Cardiac muscle cell (in vitro differentiated cells and primary cell): ENCODE measurements at regions not wholly inside any gene's neighbourhood (a gene's known extent, or its start where the extent isn't known, plus 50 kb on each side); places are given as distances from the start of the nearest gene placed in this dataset.
"Not testable (repeated sequence)": the region's sequence is repeated elsewhere in the genome, so short reads cannot be mapped to it uniquely, and the experiment has no call there.

Experiments used
- DNase-seq, 2 donors: peaks; one replicate each; pipeline versions ENCODE4 v3.0.0 to v3.0.0-alpha.2; 2010 to 2017; ENCODE audit warnings: low read depth in 1 of 2, low spot score in 1 of 2
- H3K27ac ChIP-seq: fragments of 200-600 bp; sonication (generic); 2 replicates; pipeline ENCODE4 v1.5.1; 2016
- H3K27me3 ChIP-seq: fragments of 200-600 bp; sonication (generic); 2 replicates; pipeline ENCODE4 v1.6.0; 2016; ENCODE audit warnings: control low read depth
- H3K36me3 ChIP-seq: fragments of 200-600 bp; sonication (generic); 2 replicates; pipeline ENCODE4 v1.5.1; 2016; ENCODE audit warnings: control low read depth
- H3K4me1 ChIP-seq: fragments of 200-600 bp; sonication (generic); 2 replicates; pipeline ENCODE4 v1.8.1; 2017; ENCODE audit warnings: low read depth, mild to moderate bottlenecking, mixed run types
- H3K4me3 ChIP-seq: fragments of 200-600 bp; sonication (generic); 2 replicates; pipeline ENCODE4 v1.5.1; 2016; ENCODE audit warnings: mild to moderate bottlenecking
- H3K9me3 ChIP-seq: fragments of 200-600 bp; sonication (generic); 2 replicates; pipeline ENCODE4 v1.5.1; 2017; ENCODE audit warnings: low read depth, mild to moderate bottlenecking, control low read depth
- TF ChIP-seq, protein P1 (sequence below): IDR thresholded peaks from 2 replicates; pipeline ENCODE4 v1.5.1; 2012; ENCODE audit warnings: low read depth, mild to moderate bottlenecking, low read length

- H3K27me3 ChIP-seq, result no peaks in the 10 kb centered on the region
- H3K4me3 ChIP-seq, result no peak overlapping the region
- H3K27ac ChIP-seq, result no peak overlapping the region
- H3K9me3 ChIP-seq, result no peaks in the 10 kb centered on the region
- H3K4me1 ChIP-seq, result no peaks in the 10 kb centered on the region
- no peak for DNase-seq
- TF ChIP-seq, protein P1, sequence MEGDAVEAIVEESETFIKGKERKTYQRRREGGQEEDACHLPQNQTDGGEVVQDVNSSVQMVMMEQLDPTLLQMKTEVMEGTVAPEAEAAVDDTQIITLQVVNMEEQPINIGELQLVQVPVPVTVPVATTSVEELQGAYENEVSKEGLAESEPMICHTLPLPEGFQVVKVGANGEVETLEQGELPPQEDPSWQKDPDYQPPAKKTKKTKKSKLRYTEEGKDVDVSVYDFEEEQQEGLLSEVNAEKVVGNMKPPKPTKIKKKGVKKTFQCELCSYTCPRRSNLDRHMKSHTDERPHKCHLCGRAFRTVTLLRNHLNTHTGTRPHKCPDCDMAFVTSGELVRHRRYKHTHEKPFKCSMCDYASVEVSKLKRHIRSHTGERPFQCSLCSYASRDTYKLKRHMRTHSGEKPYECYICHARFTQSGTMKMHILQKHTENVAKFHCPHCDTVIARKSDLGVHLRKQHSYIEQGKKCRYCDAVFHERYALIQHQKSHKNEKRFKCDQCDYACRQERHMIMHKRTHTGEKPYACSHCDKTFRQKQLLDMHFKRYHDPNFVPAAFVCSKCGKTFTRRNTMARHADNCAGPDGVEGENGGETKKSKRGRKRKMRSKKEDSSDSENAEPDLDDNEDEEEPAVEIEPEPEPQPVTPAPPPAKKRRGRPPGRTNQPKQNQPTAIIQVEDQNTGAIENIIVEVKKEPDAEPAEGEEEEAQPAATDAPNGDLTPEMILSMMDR, result no peak
- no peaks in the 10 kb centered on the region for H3K36me3 ChIP-seq
These were observed 83.3 kb upstream of the CTBP2 start for GRCh38 chr10:125243532-125244253.

GRCh38 chr10:125238682-125239081 lies 78.3 kb upstream of the CTBP2 start:
- Histone ChIP-seq H3K4me1 (no peaks in the 10 kb centered on the region), H3K27ac (no peak overlapping the region), H3K4me3 (no peak overlapping the region), H3K27me3 (no peaks in the 10 kb centered on the region), H3K36me3 (no peaks in the 10 kb centered on the region), H3K9me3 (no peaks in the 10 kb centered on the region)
- no peak for DNase-seq
- TF ChIP-seq, protein P1, result no peak

GRCh38 chr10:125236091-125236490 lies 75.7 kb upstream of the CTBP2 start:
- Histone ChIP-seq H3K4me3 (no peak overlapping the region), H3K4me1 (no peaks in the 10 kb centered on the region), H3K36me3 (no peaks in the 10 kb centered on the region), H3K27me3 (no peaks in the 10 kb centered on the region), H3K27ac (no peak overlapping the region), H3K9me3 (no peaks in the 10 kb centered on the region)
- TF ChIP-seq, protein P1, result no peak
- no peak for DNase-seq

DNA sequence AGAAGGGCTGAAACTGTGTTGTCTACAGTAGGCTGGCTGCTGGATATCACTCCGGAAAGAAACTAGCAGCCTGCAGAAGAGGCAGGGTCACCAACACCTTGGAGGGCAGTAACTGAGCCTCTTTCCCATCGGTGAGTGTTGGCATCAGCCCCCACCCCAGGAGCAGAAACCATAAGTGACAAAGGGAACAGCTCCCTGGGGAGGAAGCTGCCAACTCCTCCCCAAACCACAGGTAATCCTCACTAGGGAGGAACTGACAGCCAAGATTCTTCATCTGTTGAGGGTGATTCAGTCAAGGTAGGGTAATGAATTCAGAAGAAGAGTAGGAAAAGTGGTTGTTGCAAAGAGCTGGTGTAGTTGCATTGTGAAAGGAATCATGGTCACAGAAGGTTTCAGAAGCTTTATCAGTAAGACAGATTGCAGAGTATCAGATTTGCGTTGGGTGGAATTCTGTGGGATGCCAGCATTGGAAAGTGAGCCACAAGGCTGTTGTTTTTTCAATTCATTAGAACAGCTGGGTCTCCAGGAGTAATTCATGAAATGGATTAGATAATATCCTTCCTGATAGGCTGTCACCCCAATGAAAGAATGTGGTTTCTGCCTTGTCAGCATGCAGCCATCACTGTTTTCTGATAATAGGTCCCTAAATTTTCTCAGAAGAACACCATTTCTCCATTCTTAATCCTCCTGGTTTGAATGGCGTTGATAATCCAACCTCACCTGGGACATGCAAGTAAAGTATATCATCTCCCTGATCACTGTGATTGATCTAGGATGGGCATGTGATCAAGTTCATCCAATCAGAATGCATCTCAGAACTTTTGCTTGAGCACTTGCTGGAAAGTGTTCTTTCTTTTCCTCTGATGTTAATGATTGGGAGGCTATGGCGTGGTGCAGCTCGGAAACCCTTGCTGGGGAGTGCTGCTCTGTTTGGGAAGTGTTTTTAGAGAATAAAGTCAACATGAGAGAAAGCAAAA lies 75.0 kb upstream of the CTBP2 start:
- Histone ChIP-seq H3K4me1 (no peaks in the 10 kb centered on the region), H3K36me3 (no peaks in the 10 kb centered on the region), H3K9me3 (no peaks in the 10 kb centered on the region), H3K4me3 (no peak overlapping the region), H3K27me3 (no peaks in the 10 kb centered on the region), H3K27ac (no peak overlapping the region)
- no peak for DNase-seq
- TF ChIP-seq, protein P1, result no peak

- not testable (repeated sequence) for DNase-seq, H3K27me3 ChIP-seq, H3K4me3 ChIP-seq, H3K4me1 ChIP-seq, H3K36me3 ChIP-seq, H3K27ac ChIP-seq, H3K9me3 ChIP-seq
These were observed 74.2 kb upstream of the CTBP2 start for GRCh38 chr10:125234576-125234975.

- no peak overlapping the region for H3K27ac ChIP-seq
- TF ChIP-seq, protein P1, result no peak
- no peaks in the 10 kb centered on the region for H3K9me3 ChIP-seq
- H3K27me3 ChIP-seq, result no peaks in the 10 kb centered on the region
- H3K4me3 ChIP-seq, result no peak overlapping the region
- no peaks in the 10 kb centered on the region for H3K4me1 ChIP-seq
- H3K36me3 ChIP-seq, result no peaks in the 10 kb centered on the region
- DNase-seq, result no peak
These were observed 73.4 kb upstream of the CTBP2 start for GRCh38 chr10:125233726-125234125.
